Dedifferentiated amniotic fluid mesenchymal stem cell (primary cell): ENCODE measurements at regions not wholly inside any gene's neighbourhood (a gene's known extent, or its start where the extent isn't known, plus 50 kb on each side); places are given as distances from the start of the nearest gene placed in this dataset.
"Not testable (repeated sequence)": the region's sequence is repeated elsewhere in the genome, so short reads cannot be mapped to it uniquely, and the experiment has no call there.

Source experiments
- DNase-seq: peaks from one replicate; pipeline ENCODE4 v3.0.0-alpha.2; 2016; ENCODE audit errors: extremely low spot score

- DNase-seq, result not testable (repeated sequence)
Measured at GRCh38 chrX:84858771-84859170, 144.9 kb upstream of the APOOL start.

- DNase-seq, result no peak
Measured at GRCh38 chrX:84865113-84865512, 138.6 kb upstream of the APOOL start.

- not testable (repeated sequence) for DNase-seq
Measured at GRCh38 chrX:84870281-84870680, 133.4 kb upstream of the APOOL start.

GRCh38 chrX:84872160-84872771 is 131.4 kb upstream of the APOOL start:
- not testable (repeated sequence) for DNase-seq

- DNase-seq, result no peak
Measured at GRCh38 chrX:84873176-84873575, 130.5 kb upstream of the APOOL start.

- no peak for DNase-seq
Measured at GRCh38 chrX:84876876-84877275, 126.8 kb upstream of the APOOL start.

GRCh38 chrX:84893897-84894296 is 109.8 kb upstream of the APOOL start:
- no peak for DNase-seq

GRCh38 chrX:84907324-84907968 is 96.2 kb upstream of the APOOL start:
- DNase-seq, result no peak

- DNase-seq, result no peak
Measured at GRCh38 chrX:84909151-84909550, 94.5 kb upstream of the APOOL start.

- no peak for DNase-seq
Measured at GRCh38 chrX:84924624-84925023, 79.1 kb upstream of the APOOL start.

GRCh38 chrX:84932814-84933213 is 70.9 kb upstream of the APOOL start:
- DNase-seq, result no peak

GRCh38 chrX:84933956-84934556 is 69.6 kb upstream of the APOOL start:
- no peak for DNase-seq
